ENCODE measurements at regions not wholly inside any gene's neighbourhood (a gene's known extent, or its start where the extent isn't known, plus 50 kb on each side); places are given as distances from the start of the nearest gene placed in this dataset.
"Not testable (repeated sequence)": the region's sequence is repeated elsewhere in the genome, so short reads cannot be mapped to it uniquely, and the experiment has no call there.

GRCh38 chr22:22820076-22820475 lies 67.5 kb upstream of the IGLL5 start:
- DNase-seq (ENCODE audit: extremely low read depth in 1 of 2, low read depth in 1 of 2) = no peak

GRCh38 chr22:22820626-22821025 lies 67.0 kb upstream of the IGLL5 start:
- peak in 1 of 2 donors; percentile 18 for DNase-seq (ENCODE audit: extremely low read depth in 1 of 2, low read depth in 1 of 2)

- DNase-seq (ENCODE audit: extremely low read depth in 1 of 2, low read depth in 1 of 2) = no peak
These were observed 66.3 kb upstream of the IGLL5 start for GRCh38 chr22:22821340-22821739.

- no peak for DNase-seq (ENCODE audit: extremely low read depth in 1 of 2, low read depth in 1 of 2)
These were observed 65.5 kb upstream of the IGLL5 start for GRCh38 chr22:22822106-22822505.

- not testable (repeated sequence) for DNase-seq (ENCODE audit: extremely low read depth in 1 of 2, low read depth in 1 of 2)
These were observed 65.1 kb upstream of the IGLL5 start for GRCh38 chr22:22822553-22822952.

GRCh38 chr22:22823131-22823810 lies 64.3 kb upstream of the IGLL5 start:
- no peak for DNase-seq (ENCODE audit: extremely low read depth in 1 of 2, low read depth in 1 of 2)

GRCh38 chr22:22824340-22825212 lies 63.0 kb upstream of the IGLL5 start:
- DNase-seq (ENCODE audit: extremely low read depth in 1 of 2, low read depth in 1 of 2) = no peak

GRCh38 chr22:22825213-22825593 lies 62.4 kb upstream of the IGLL5 start:
- no peak for DNase-seq (ENCODE audit: extremely low read depth in 1 of 2, low read depth in 1 of 2)

- no peak for DNase-seq (ENCODE audit: extremely low read depth in 1 of 2, low read depth in 1 of 2)
These were observed 60.3 kb upstream of the IGLL5 start for GRCh38 chr22:22827187-22827939.

GRCh38 chr22:22830193-22830592 lies 57.4 kb upstream of the IGLL5 start:
- DNase-seq (ENCODE audit: extremely low read depth in 1 of 2, low read depth in 1 of 2) = no peak

GRCh38 chr22:22830957-22831688 lies 56.5 kb upstream of the IGLL5 start:
- no peak for DNase-seq (ENCODE audit: extremely low read depth in 1 of 2, low read depth in 1 of 2)

- no peak for DNase-seq (ENCODE audit: extremely low read depth in 1 of 2, low read depth in 1 of 2)
These were observed 54.6 kb upstream of the IGLL5 start for GRCh38 chr22:22833059-22833458.

- no peak for DNase-seq (ENCODE audit: extremely low read depth in 1 of 2, low read depth in 1 of 2)
These were observed 54.1 kb upstream of the IGLL5 start for GRCh38 chr22:22833488-22833887.

- DNase-seq (ENCODE audit: extremely low read depth in 1 of 2, low read depth in 1 of 2) = no peak
These were observed 53.4 kb upstream of the IGLL5 start for GRCh38 chr22:22834204-22834603.

GRCh38 chr22:22834783-22835182 lies 52.8 kb upstream of the IGLL5 start:
- DNase-seq (ENCODE audit: extremely low read depth in 1 of 2, low read depth in 1 of 2) = no peak

- DNase-seq (ENCODE audit: extremely low read depth in 1 of 2, low read depth in 1 of 2) = no peak
These were observed 52.4 kb upstream of the IGLL5 start for GRCh38 chr22:22835242-22835641.

GRCh38 chr22:22835771-22836291 lies 51.8 kb upstream of the IGLL5 start:
- no peak for DNase-seq (ENCODE audit: extremely low read depth in 1 of 2, low read depth in 1 of 2)

- DNase-seq (ENCODE audit: extremely low read depth in 1 of 2, low read depth in 1 of 2) = no peak
These were observed 51.0 kb upstream of the IGLL5 start for GRCh38 chr22:22836635-22837034.
